ENCODE measurements at regions not wholly inside any gene's neighbourhood (a gene's known extent, or its start where the extent isn't known, plus 50 kb on each side); places are given as distances from the start of the nearest gene placed in this dataset.

- no peak for DNase-seq (ENCODE audit: low read depth in 2 of 2)
Observed at GRCh38 chr7:46369933-46370654, 449.0 kb upstream of the IGFBP3 start.

- DNase-seq (ENCODE audit: low read depth in 2 of 2), result no peak
Observed at GRCh38 chr7:46368871-46369270, 447.8 kb upstream of the IGFBP3 start.

GRCh38 chr7:46366526-46366925 is 445.5 kb upstream of the IGFBP3 start:
- DNase-seq (ENCODE audit: low read depth in 2 of 2), result no peak

- DNase-seq (ENCODE audit: low read depth in 2 of 2), result no peak
Observed at GRCh38 chr7:46363688-46364087, 442.6 kb upstream of the IGFBP3 start.

- DNase-seq (ENCODE audit: low read depth in 2 of 2), result no peak
Observed at GRCh38 chr7:46360811-46361210, 439.7 kb upstream of the IGFBP3 start.

- DNase-seq (ENCODE audit: low read depth in 2 of 2), result no peak
Observed at GRCh38 chr7:46360296-46360695, 439.2 kb upstream of the IGFBP3 start.

GRCh38 chr7:46357851-46358250 is 436.8 kb upstream of the IGFBP3 start:
- no peak for DNase-seq (ENCODE audit: low read depth in 2 of 2)

GRCh38 chr7:46357290-46357689 is 436.2 kb upstream of the IGFBP3 start:
- no peak for DNase-seq (ENCODE audit: low read depth in 2 of 2)

- DNase-seq (ENCODE audit: low read depth in 2 of 2), result no peak
Observed at GRCh38 chr7:46356371-46356770, 435.3 kb upstream of the IGFBP3 start.

GRCh38 chr7:46355331-46355730 is 434.3 kb upstream of the IGFBP3 start:
- no peak for DNase-seq (ENCODE audit: low read depth in 2 of 2)

- no peak for DNase-seq (ENCODE audit: low read depth in 2 of 2)
Observed at GRCh38 chr7:46352004-46352954, 431.2 kb upstream of the IGFBP3 start.

GRCh38 chr7:46349490-46349889 is 428.4 kb upstream of the IGFBP3 start:
- no peak for DNase-seq (ENCODE audit: low read depth in 2 of 2)

GRCh38 chr7:46344533-46344932 is 423.5 kb upstream of the IGFBP3 start:
- no peak for DNase-seq (ENCODE audit: low read depth in 2 of 2)

GRCh38 chr7:46343802-46344201 is 422.7 kb upstream of the IGFBP3 start:
- no peak for DNase-seq (ENCODE audit: low read depth in 2 of 2)

GRCh38 chr7:46322937-46323336 is 401.9 kb upstream of the IGFBP3 start:
- DNase-seq (ENCODE audit: low read depth in 2 of 2), result no peak

GRCh38 chr7:46321556-46322205 is 400.6 kb upstream of the IGFBP3 start:
- DNase-seq (ENCODE audit: low read depth in 2 of 2), result no peak

- DNase-seq (ENCODE audit: low read depth in 2 of 2), result no peak
Observed at GRCh38 chr7:46320956-46321355, 399.9 kb upstream of the IGFBP3 start.

GRCh38 chr7:46319841-46320240 is 398.8 kb upstream of the IGFBP3 start:
- DNase-seq (ENCODE audit: low read depth in 2 of 2), result no peak

- no peak for DNase-seq (ENCODE audit: low read depth in 2 of 2)
Observed at GRCh38 chr7:46318276-46318675, 397.2 kb upstream of the IGFBP3 start.

GRCh38 chr7:46317256-46317655 is 396.2 kb upstream of the IGFBP3 start:
- no peak for DNase-seq (ENCODE audit: low read depth in 2 of 2)

- no peak for DNase-seq (ENCODE audit: low read depth in 2 of 2)
Observed at GRCh38 chr7:46315891-46316290, 394.8 kb upstream of the IGFBP3 start.

GRCh38 chr7:46301677-46302076 is 380.6 kb upstream of the IGFBP3 start:
- no peak for DNase-seq (ENCODE audit: low read depth in 2 of 2)

Data from stimulated activated CD8-positive, alpha-beta memory T cell treated with anti-CD3 and anti-CD28 coated beads, Interleukin-15, amount 100 ng/mL, for 48 hours (primary cell).